PFSK-1 (cell line): ENCODE measurements at regions not wholly inside any gene's neighbourhood (a gene's known extent, or its start where the extent isn't known, plus 50 kb on each side); places are given as distances from the start of the nearest gene placed in this dataset.

Experiments
- POLR2AphosphoS5 ChIP-seq: IDR thresholded peaks from 2 replicates; pipeline ENCODE4 v1.6.1; 2012; ENCODE audit warnings: low read depth, mild to moderate bottlenecking, control low read depth, low read length, moderate library complexity
- SIN3A ChIP-seq: IDR thresholded peaks from 2 replicates; pipeline ENCODE4 v1.6.1; 2012; ENCODE audit warnings: mild to moderate bottlenecking, low read length, moderate library complexity, borderline replicate concordance; ENCODE audit not compliant: insufficient read depth

GRCh38 chr2:37529830-37530415 is 141.5 kb downstream of the CDC42EP3 start:
- TF ChIP-seq SIN3A, result no peak
- TF ChIP-seq POLR2AphosphoS5, result no peak
